BLaER1 treated with 17β-estradiol and CSF1 and Interleukin-3, amounts not matched to agents 10 nM and 100 nM (cell line): ENCODE measurements at regions not wholly inside any gene's neighbourhood (a gene's known extent, or its start where the extent isn't known, plus 50 kb on each side); places are given as distances from the start of the nearest gene placed in this dataset.

Experiments
- H3K27ac ChIP-seq, 11 experiments: shearing (Covaris generic); formaldehyde crosslinking; 2 replicates each; pipeline ENCODE4 v1.8.1; 2022
- H3K27me3 ChIP-seq, 11 experiments: shearing (Covaris generic); formaldehyde crosslinking; 2 replicates each; pipeline ENCODE4 v1.8.1; 2022
- H3K36me3 ChIP-seq, 11 experiments: shearing (Covaris generic); formaldehyde crosslinking; 2 replicates each; pipeline ENCODE4 v1.8.1; 2022
- H3K4me1 ChIP-seq, 10 experiments: shearing (Covaris generic); formaldehyde crosslinking; 2 replicates each; pipeline ENCODE4 v1.8.1; 2022
- H3K4me2 ChIP-seq, 11 experiments: shearing (Covaris generic); formaldehyde crosslinking; 2 replicates each; pipeline ENCODE4 v1.8.1; 2022
- H3K4me3 ChIP-seq, 10 experiments: shearing (Covaris generic); formaldehyde crosslinking; 2 replicates each; pipeline ENCODE4 v1.8.1; 2022
- H3K9ac ChIP-seq, 11 experiments: shearing (Covaris generic); formaldehyde crosslinking; 2 replicates each; pipeline ENCODE4 v1.8.1; 2022
- H3K9me3 ChIP-seq, 11 experiments: shearing (Covaris generic); formaldehyde crosslinking; replicated peaks in 1 of 11; 2 replicates each; pipeline ENCODE4 v1.8.1; 2022
- H4K20me1 ChIP-seq, 11 experiments: shearing (Covaris generic); formaldehyde crosslinking; 2 replicates each; pipeline ENCODE4 v1.8.1; 2022
- Cebpa-rat ChIP-seq, 11 experiments: shearing (Covaris generic); IDR thresholded peaks; 2 replicates each; pipeline ENCODE4 v1.8.1; 2022

DNA sequence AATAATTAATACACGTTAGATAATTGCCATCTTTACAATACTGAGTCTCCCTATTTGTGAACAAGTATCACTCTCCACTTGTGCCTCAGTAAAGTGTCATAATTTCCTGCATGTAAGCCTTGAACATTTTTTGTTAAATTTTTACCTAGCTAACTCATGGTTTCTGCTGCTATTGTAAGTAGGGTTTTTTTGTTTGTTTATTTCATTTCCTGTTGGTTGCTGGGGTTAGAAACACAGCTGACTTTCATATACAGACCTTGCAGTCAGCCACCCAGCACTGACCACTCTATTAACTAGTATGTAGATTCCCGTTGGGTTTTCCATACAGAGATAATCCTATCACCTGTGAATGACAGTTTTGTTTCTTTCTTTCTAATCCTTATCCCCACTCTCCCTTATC lies 133.3 kb downstream of the MPP7 start:
- Histone ChIP-seq H3K36me3 (no peaks in the 10 kb centered on the region), H3K27me3 (no peaks in the 10 kb centered on the region), H3K4me2 (no peak overlapping the region), H3K9ac (no peak overlapping the region), H4K20me1 (no peaks in the 10 kb centered on the region), H3K4me1 (no peaks in the 10 kb centered on the region), H3K27ac (no peak overlapping the region), H3K4me3 (no peak overlapping the region), H3K9me3 (peaks cover 0 to 10% (median 0%) of the 10 kb centered on the region in 11 experiments; a peak in 3 of 22 replicates)
- TF ChIP-seq Cebpa-rat (IDR thresholded peaks at IDR 0.05): no peak

DNA sequence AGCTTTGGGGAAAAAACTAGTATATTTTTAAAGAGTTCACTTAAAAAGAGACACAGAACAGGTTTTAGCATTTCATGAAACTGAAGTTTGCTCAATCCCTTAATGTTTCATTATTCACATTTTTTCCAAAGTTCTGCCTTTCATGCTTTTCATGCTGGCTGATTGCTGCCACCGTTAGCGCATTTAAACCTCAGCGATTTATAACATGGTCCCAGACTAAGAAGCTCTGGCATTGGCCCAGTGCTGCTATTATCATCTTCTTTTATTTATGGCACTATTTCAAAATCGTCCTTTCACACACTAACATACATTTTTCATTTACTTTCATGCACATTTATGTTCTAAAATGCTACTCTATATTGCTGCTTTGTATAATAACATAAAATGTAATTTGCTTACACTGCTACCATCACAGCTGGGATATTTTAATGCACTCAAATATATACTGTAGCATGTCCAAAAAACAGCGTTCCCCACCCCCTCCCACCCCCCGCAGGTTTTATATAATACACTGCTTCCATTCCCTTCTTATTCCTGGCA lies 141.9 kb downstream of the MPP7 start:
- Histone ChIP-seq H3K4me3 (no peak overlapping the region), H3K9me3 (peaks cover 0 to 11% (median 5%) of the 10 kb centered on the region in 11 experiments; a peak in 7 of 22 replicates), H3K9ac (no peak overlapping the region), H3K4me2 (no peak overlapping the region), H3K27me3 (no peaks in the 10 kb centered on the region), H3K36me3 (no peaks in the 10 kb centered on the region), H3K4me1 (no peaks in the 10 kb centered on the region), H3K27ac (no peak overlapping the region), H4K20me1 (no peaks in the 10 kb centered on the region)
- TF ChIP-seq Cebpa-rat (IDR thresholded peaks at IDR 0.05): no peak

DNA sequence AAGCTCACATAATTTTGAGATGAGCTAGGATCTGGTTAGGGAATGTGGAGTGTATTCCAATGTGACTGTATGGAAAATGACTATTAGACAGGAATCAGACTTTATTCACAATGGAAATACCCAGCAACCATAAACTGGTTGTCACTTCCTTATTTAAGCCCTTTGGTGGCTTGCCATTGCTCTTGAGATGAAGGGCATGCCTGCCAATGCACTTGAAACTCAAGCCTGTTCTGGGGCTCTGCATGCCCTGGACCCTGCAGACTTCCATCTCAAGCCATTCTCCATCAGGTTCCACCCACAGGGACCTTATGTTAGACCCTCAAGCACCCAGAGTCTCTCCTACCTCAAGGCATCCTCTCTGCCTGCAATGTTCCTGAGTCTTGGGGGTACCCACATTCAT lies 145.5 kb downstream of the MPP7 start:
- Histone ChIP-seq H3K4me3 (no peak overlapping the region), H3K36me3 (no peaks in the 10 kb centered on the region)
- TF ChIP-seq Cebpa-rat (IDR thresholded peaks at IDR 0.05): no peak

DNA sequence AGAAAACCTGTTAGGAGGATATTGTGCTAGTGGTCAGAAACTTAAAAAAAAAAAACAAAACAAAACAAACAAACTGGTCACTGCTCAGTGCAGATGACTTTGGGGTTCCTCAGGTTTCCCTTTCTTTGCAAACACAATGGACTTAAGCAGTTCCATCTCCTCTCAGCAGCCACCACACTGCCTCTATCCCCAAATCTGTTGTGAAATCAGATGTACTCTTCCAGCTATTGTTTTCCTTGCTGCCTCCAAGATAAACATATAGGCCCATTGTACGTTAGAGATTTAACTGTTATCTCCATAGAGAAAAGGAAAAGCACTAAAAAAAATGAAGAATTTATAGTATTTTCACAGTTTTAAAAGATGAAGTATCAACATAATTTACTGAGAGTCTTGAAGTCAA lies 147.1 kb downstream of the MPP7 start:
- H3K4me3 ChIP-seq: no peak overlapping the region
- H3K36me3 ChIP-seq: no peaks in the 10 kb centered on the region
- no peaks in the 10 kb centered on the region for H3K27me3 ChIP-seq
- H3K4me2 ChIP-seq: no peak overlapping the region
- peaks cover 0 to 10% (median 5%) of the 10 kb centered on the region in 11 experiments; a peak in 6 of 22 replicates for H3K9me3 ChIP-seq
- H3K4me1 ChIP-seq: no peaks in the 10 kb centered on the region
- no peak for TF ChIP-seq Cebpa-rat (IDR thresholded peaks at IDR 0.05)
- H3K27ac ChIP-seq: no peak overlapping the region
- H3K9ac ChIP-seq: no peak overlapping the region
- H4K20me1 ChIP-seq: no peaks in the 10 kb centered on the region

More for the DNA sequence above, 145.5 kb downstream of the MPP7 start:
- Histone ChIP-seq H4K20me1 (no peaks in the 10 kb centered on the region), H3K27me3 (no peaks in the 10 kb centered on the region), H3K4me2 (no peak overlapping the region), H3K27ac (no peak overlapping the region), H3K9me3 (peaks cover 0 to 11% (median 5%) of the 10 kb centered on the region in 11 experiments; a peak in 6 of 22 replicates), H3K4me1 (no peaks in the 10 kb centered on the region), H3K9ac (no peak overlapping the region)

GRCh38 chr10:28151636-28152035 lies 151.2 kb downstream of the MPP7 start:
- Histone ChIP-seq H3K27ac (no peak overlapping the region), H3K4me2 (no peak overlapping the region), H4K20me1 (no peaks in the 10 kb centered on the region), H3K9me3 (no peaks in the 10 kb centered on the region), H3K27me3 (no peaks in the 10 kb centered on the region), H3K36me3 (0 out of 22 replicates have a peak, but pooled peaks cover 0 to 5% (median 0%) of the 10 kb centered on the region in 11 experiments), H3K4me3 (no peak overlapping the region), H3K9ac (no peak overlapping the region), H3K4me1 (no peaks in the 10 kb centered on the region)
- no peak for TF ChIP-seq Cebpa-rat (IDR thresholded peaks at IDR 0.05)

- Histone ChIP-seq H3K4me2 (no peak overlapping the region), H3K27ac (no peak overlapping the region), H3K36me3 (0 out of 22 replicates have a peak, but pooled peaks cover 0 to 5% (median 0%) of the 10 kb centered on the region in 11 experiments), H3K27me3 (no peaks in the 10 kb centered on the region), H4K20me1 (no peaks in the 10 kb centered on the region), H3K4me3 (no peak overlapping the region), H3K9ac (no peak overlapping the region), H3K4me1 (no peaks in the 10 kb centered on the region), H3K9me3 (no peaks in the 10 kb centered on the region)
- TF ChIP-seq Cebpa-rat (IDR thresholded peaks at IDR 0.05): no peak
Measured at GRCh38 chr10:28149746-28150145, 150.9 kb upstream of the ODAD2 start.

GRCh38 chr10:28147706-28148105 lies 148.8 kb upstream of the ODAD2 start:
- Histone ChIP-seq H3K4me3 (no peak overlapping the region), H3K4me2 (no peak overlapping the region), H4K20me1 (no peaks in the 10 kb centered on the region), H3K9ac (no peak overlapping the region), H3K36me3 (0 out of 22 replicates have a peak, but pooled peaks cover 0 to 5% (median 0%) of the 10 kb centered on the region in 11 experiments), H3K9me3 (no peaks in the 10 kb centered on the region), H3K27me3 (no peaks in the 10 kb centered on the region), H3K4me1 (no peaks in the 10 kb centered on the region), H3K27ac (no peak overlapping the region)
- TF ChIP-seq Cebpa-rat (IDR thresholded peaks at IDR 0.05): no peak

DNA sequence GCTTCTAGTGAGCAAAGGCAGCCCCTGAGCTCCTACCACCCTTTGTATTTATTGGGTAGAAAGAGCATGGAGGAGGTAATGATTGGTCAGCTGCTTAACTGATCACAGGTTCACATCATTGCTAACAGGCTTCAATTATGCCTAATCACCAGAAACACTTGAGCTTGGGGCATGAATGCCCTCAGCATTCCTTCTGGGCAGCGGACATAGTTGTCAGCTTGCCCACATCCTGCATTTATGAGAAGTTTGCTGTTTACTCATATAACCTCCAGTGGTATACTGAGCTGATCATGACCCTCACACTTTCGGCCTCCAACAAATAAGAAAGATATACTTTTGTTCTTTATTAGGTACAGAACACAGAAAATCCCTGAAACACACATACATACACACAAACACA lies 140.3 kb upstream of the ODAD2 start:
- Histone ChIP-seq H4K20me1 (no peaks in the 10 kb centered on the region), H3K27me3 (no peaks in the 10 kb centered on the region), H3K9me3 (peaks cover 28 to 47% (median 40%) of the 10 kb centered on the region in 11 experiments), H3K4me2 (no peak overlapping the region), H3K27ac (no peak overlapping the region), H3K9ac (no peak overlapping the region), H3K4me3 (no peak overlapping the region), H3K36me3 (peaks cover 0 to 14% (median 0%) of the 10 kb centered on the region in 11 experiments; a peak in 8 of 22 replicates), H3K4me1 (no peaks in the 10 kb centered on the region)
- no peak for TF ChIP-seq Cebpa-rat (IDR thresholded peaks at IDR 0.05)

DNA sequence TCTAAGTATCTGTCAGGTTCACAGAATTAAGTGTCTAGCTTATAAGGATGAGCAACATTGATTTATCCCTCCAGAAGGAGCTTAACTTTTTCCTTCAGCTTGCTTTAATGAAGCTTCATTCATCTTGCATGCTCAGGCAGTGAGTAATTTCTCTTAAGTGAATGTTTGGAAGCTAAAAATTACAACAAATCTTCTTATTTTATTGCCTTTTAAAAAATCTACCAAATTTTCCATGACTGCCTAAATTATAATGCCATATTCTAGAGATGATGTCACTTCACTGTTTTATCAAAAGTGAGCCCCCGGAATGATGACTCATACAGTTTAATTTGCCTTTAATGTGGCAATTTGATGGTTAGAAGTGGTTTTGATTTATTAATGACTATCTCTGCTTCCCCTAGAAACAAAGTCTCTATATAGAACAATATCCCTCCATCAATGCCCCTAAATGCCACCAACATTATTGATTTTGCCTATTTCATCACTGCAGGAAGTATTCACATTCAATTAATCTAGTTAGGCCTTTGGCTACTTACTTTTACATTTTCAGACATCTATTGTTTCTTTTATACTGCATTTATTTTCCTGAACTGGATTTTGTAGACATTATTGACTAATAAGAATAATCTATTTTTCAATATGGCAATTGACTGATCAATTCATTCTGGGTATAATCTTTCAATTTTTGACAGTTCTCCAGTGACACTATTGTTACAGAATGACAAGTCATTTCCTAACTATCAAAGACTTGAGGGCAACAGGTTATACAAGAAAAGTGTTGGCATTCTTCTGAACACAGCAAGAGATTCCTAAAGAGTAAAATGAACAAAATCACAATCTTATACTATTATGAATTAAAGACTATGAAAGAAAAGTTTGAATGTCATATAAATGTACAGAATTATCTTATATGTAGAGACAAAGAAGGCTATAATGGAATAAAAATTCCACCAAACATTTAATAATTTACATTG lies 139.3 kb upstream of the ODAD2 start:
- Histone ChIP-seq H3K4me1 (no peaks in the 10 kb centered on the region), H3K9me3 (peaks cover 33 to 56% (median 48%) of the 10 kb centered on the region in 11 experiments), H3K36me3 (peaks cover 0 to 14% (median under 1%) of the 10 kb centered on the region in 11 experiments; a peak in 9 of 22 replicates), H3K4me3 (no peak overlapping the region), H3K27me3 (no peaks in the 10 kb centered on the region), H3K9ac (no peak overlapping the region), H3K27ac (no peak overlapping the region), H3K4me2 (no peak overlapping the region), H4K20me1 (no peaks in the 10 kb centered on the region)
- TF ChIP-seq Cebpa-rat (IDR thresholded peaks at IDR 0.05): no peak
